CD14-positive monocyte (primary cell): ENCODE measurements at regions not wholly inside any gene's neighbourhood (a gene's known extent, or its start where the extent isn't known, plus 50 kb on each side); places are given as distances from the start of the nearest gene placed in this dataset.

ENCODE experiments used
- DNase-seq, 3 donors: peaks; one replicate each; pipeline ENCODE4 v3.0.0-alpha.2; 2011 to 2022
- H2AFZ ChIP-seq: 2 replicates; pipeline ENCODE4 v1.6.0; 2012; ENCODE audit warnings: mild to moderate bottlenecking, low read depth, low read length, inconsistent platforms; ENCODE audit not compliant: insufficient read depth, poor library complexity, severe bottlenecking
- H3K27ac ChIP-seq, 2 donors: 1 replicate in 1 of 2; 2 replicates in 1 of 2; pipeline ENCODE4 v1.5.1; 2012 to 2013; ENCODE audit warnings: low read length in 2 of 2, control low read depth in 1 of 2, inconsistent platforms in 1 of 2, low read depth in 1 of 2, mild to moderate bottlenecking in 1 of 2
- H3K27me3 ChIP-seq, 2 donors: one replicate each; pipeline versions ENCODE4 v1.6.0 to v1.6.1; 2011 to 2013; ENCODE audit warnings: low read length in 2 of 2; ENCODE audit not compliant: control insufficient read depth in 2 of 2, insufficient read depth in 2 of 2
- H3K36me3 ChIP-seq, 2 donors: replicated peaks in 1 of 2; 1 replicate in 1 of 2; 2 replicates in 1 of 2; pipeline versions ENCODE4 v1.5.1 to v1.6.1; 2012 to 2013; ENCODE audit warnings: low read length in 2 of 2, control low read depth in 1 of 2, inconsistent platforms in 1 of 2, mild to moderate bottlenecking in 1 of 2; ENCODE audit not compliant: insufficient read depth in 2 of 2, control insufficient read depth in 1 of 2
- H3K4me1 ChIP-seq, 2 donors: 1 replicate in 1 of 2; 2 replicates in 1 of 2; pipeline versions ENCODE4 v1.5.1 to v1.6.1; 2012 to 2013; ENCODE audit warnings: low read length in 2 of 2, control low read depth in 1 of 2, inconsistent platforms in 1 of 2, mild to moderate bottlenecking in 1 of 2, moderate library complexity in 1 of 2; ENCODE audit not compliant: insufficient read depth in 2 of 2, control insufficient read depth in 1 of 2
- H3K4me2 ChIP-seq: replicated peaks from 2 replicates; pipeline ENCODE3; 2012; ENCODE audit warnings: low read length, moderate library complexity, mild to moderate bottlenecking; ENCODE audit not compliant: poor library complexity, severe bottlenecking; ENCODE audit errors: extremely low read depth
- H3K4me3 ChIP-seq, 3 experiments: fragments of 200-600 bp in 1 of 3; sonication (generic) in 1 of 3; replicated peaks in 1 of 3; 1 replicate in 2 of 3; 2 replicates in 1 of 3; pipeline ENCODE4 v1.5.1; 2011 to 2013; ENCODE audit warnings: low read length in 3 of 3, mild to moderate bottlenecking in 3 of 3, control low read depth in 2 of 3, low read depth in 2 of 3, inconsistent platforms in 1 of 3, moderate library complexity in 1 of 3
- H3K79me2 ChIP-seq: 2 replicates; pipeline ENCODE4 v1.6.0; 2012; ENCODE audit warnings: mild to moderate bottlenecking, control low read depth, inconsistent platforms, low read length, moderate library complexity; ENCODE audit not compliant: insufficient read depth
- H3K9ac ChIP-seq: 2 replicates; pipeline ENCODE4 v1.6.0; 2017; ENCODE audit warnings: low read length, mild to moderate bottlenecking; ENCODE audit not compliant: insufficient read depth, poor library complexity, severe bottlenecking
- H3K9me3 ChIP-seq, 2 donors: replicated peaks in 1 of 2; 1 replicate in 1 of 2; 2 replicates in 1 of 2; pipeline versions ENCODE4 v1.5.1 to v1.6.1; 2012 to 2013; ENCODE audit warnings: low read length in 2 of 2, control low read depth in 1 of 2; ENCODE audit not compliant: control insufficient read depth in 1 of 2, insufficient read depth in 1 of 2
- H4K20me1 ChIP-seq: 2 replicates; pipeline ENCODE4 v1.6.0; 2012; ENCODE audit warnings: mild to moderate bottlenecking, low read length, control low read depth, moderate library complexity; ENCODE audit not compliant: insufficient read depth
- H3K27ac Mint-ChIP-seq, 7 donors: one replicate each; pipeline ENCODE4 v1.8.0; 2020; ENCODE audit warnings: mild to moderate bottlenecking in 7 of 7, mixed read lengths in 7 of 7, moderate library complexity in 6 of 7, inconsistent platforms in 2 of 7
- H3K27me3 Mint-ChIP-seq, 3 donors: one replicate each; pipeline ENCODE4 v1.8.0; 2021 to 2022; ENCODE audit warnings: low read depth in 3 of 3, mild to moderate bottlenecking in 3 of 3, mixed read lengths in 3 of 3, moderate library complexity in 3 of 3, inconsistent platforms in 1 of 3
- H3K36me3 Mint-ChIP-seq, 2 donors: one replicate each; pipeline ENCODE4 v1.8.0; 2020; ENCODE audit warnings: mixed read lengths in 2 of 2, inconsistent platforms in 1 of 2, mild to moderate bottlenecking in 1 of 2
- H3K4me1 Mint-ChIP-seq: one replicate; pipeline ENCODE4 v1.8.0; 2020; ENCODE audit warnings: mild to moderate bottlenecking, mixed read lengths
- H3K4me3 Mint-ChIP-seq, 2 donors: one replicate each; pipeline ENCODE4 v1.8.0; 2020; ENCODE audit warnings: mild to moderate bottlenecking in 2 of 2, mixed read lengths in 2 of 2, moderate library complexity in 1 of 2
- H3K9me3 Mint-ChIP-seq, 7 donors: one replicate each; pipeline ENCODE4 v1.8.0; 2020 to 2022; ENCODE audit warnings: mixed read lengths in 7 of 7, mild to moderate bottlenecking in 6 of 7, moderate library complexity in 6 of 7, inconsistent platforms in 2 of 7
- WGBS: methylation state at CpG from one replicate; pipeline ENCODE4 v1.1.5; 2013; ENCODE audit warnings: missing lambda C conversion rate; ENCODE audit not compliant: insufficient coverage; 5-methylcytosine and 5-hydroxymethylcytosine counted together
- intact Hi-C, 2 donors: fragments of 100-400 bp; cut with micrococcal nuclease; formaldehyde crosslinking; loops; one replicate each; pipeline versions ENCODE4 v1.15.0 to v1.15.1; 2023
- TF ChIP-seq, protein P1 (sequence below): fragments of 200-600 bp; IDR thresholded peaks from one replicate; pipeline ENCODE4 v1.8.0; 2022; ENCODE audit warnings: antibody characterized with exemption, mild to moderate bottlenecking

DNA sequence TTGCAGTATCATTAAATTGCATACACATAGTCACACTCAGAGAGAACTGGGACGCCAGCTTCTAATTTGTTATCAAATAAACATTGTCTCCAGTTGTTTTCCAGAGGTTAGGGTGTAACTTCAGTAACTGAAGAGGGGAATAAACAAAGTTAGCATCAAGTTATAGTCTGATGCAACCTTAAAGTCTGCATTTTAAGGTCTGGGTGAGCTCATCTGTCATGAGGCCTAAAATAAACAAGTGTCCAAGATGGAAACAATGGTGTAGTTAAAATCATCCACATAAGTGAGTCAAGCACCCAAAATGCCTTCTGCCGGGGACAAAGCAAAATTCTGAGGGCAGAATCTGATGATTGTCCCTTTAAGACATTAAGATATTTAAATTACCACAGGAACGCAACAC, 70.3 kb upstream of the EMCN start:
- Mint-ChIP-seq H3K9me3 (peaks cover 0 to 6% (median 0%) of the 10 kb centered on the region in 7 donors), H3K4me3 (no peak overlapping the region), H3K4me1 (peaks cover 4% of the 10 kb centered on the region), H3K27me3 (no peaks in the 10 kb centered on the region), H3K36me3 (no peaks in the 10 kb centered on the region), H3K27ac (no peak overlapping the region)
- DNase-seq, result no peak
- H3K4me1 ChIP-seq, result no peaks in the 10 kb centered on the region
- no peaks in the 10 kb centered on the region for H3K79me2 ChIP-seq
- H3K36me3 ChIP-seq, result no peaks in the 10 kb centered on the region
- WGBS, result no CpG with 5 or more reads among the region's 3 CpGs
- no peak overlapping the region for H3K4me2 ChIP-seq
- H3K9me3 ChIP-seq, result no peaks in the 10 kb centered on the region
- H2AFZ ChIP-seq, result no peak overlapping the region
- TF ChIP-seq, protein P1, sequence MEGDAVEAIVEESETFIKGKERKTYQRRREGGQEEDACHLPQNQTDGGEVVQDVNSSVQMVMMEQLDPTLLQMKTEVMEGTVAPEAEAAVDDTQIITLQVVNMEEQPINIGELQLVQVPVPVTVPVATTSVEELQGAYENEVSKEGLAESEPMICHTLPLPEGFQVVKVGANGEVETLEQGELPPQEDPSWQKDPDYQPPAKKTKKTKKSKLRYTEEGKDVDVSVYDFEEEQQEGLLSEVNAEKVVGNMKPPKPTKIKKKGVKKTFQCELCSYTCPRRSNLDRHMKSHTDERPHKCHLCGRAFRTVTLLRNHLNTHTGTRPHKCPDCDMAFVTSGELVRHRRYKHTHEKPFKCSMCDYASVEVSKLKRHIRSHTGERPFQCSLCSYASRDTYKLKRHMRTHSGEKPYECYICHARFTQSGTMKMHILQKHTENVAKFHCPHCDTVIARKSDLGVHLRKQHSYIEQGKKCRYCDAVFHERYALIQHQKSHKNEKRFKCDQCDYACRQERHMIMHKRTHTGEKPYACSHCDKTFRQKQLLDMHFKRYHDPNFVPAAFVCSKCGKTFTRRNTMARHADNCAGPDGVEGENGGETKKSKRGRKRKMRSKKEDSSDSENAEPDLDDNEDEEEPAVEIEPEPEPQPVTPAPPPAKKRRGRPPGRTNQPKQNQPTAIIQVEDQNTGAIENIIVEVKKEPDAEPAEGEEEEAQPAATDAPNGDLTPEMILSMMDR, result no peak
- intact Hi-C loops, result no loop called here
- no peaks in the 10 kb centered on the region for H4K20me1 ChIP-seq
- no peak overlapping the region for H3K27ac ChIP-seq
- no peak overlapping the region for H3K9ac ChIP-seq
- no peaks in the 10 kb centered on the region for H3K27me3 ChIP-seq
- no peak overlapping the region for H3K4me3 ChIP-seq

GRCh38 chr4:100582146-100582545, 64.3 kb upstream of the EMCN start:
- H3K27ac ChIP-seq, result no peak overlapping the region
- no peak for DNase-seq
- no peak overlapping the region for H3K4me3 ChIP-seq
- Mint-ChIP-seq H3K9me3 (peaks cover 0 to 5% (median 0%) of the 10 kb centered on the region in 7 donors), H3K4me3 (no peak overlapping the region), H3K4me1 (no peaks in the 10 kb centered on the region), H3K27ac (no peak overlapping the region), H3K27me3 (peaks cover 0 to 2% (median 0%) of the 10 kb centered on the region in 3 donors), H3K36me3 (no peaks in the 10 kb centered on the region)
- no peak overlapping the region for H3K4me2 ChIP-seq
- no peaks in the 10 kb centered on the region for H3K79me2 ChIP-seq
- no peak overlapping the region for H2AFZ ChIP-seq
- TF ChIP-seq, protein P1, result no peak
- no peaks in the 10 kb centered on the region for H3K4me1 ChIP-seq
- intact Hi-C loops, result no loop called here
- no peaks in the 10 kb centered on the region for H3K27me3 ChIP-seq
- H3K36me3 ChIP-seq, result no peaks in the 10 kb centered on the region
- no peak overlapping the region for H3K9ac ChIP-seq
- no CpG with 5 or more reads among the region's 2 CpGs for WGBS
- H4K20me1 ChIP-seq, result no peaks in the 10 kb centered on the region
- no peaks in the 10 kb centered on the region for H3K9me3 ChIP-seq
